Posterior vena cava (tissue), 2 donors: ENCODE measurements at regions not wholly inside any gene's neighbourhood (a gene's known extent, or its start where the extent isn't known, plus 50 kb on each side); places are given as distances from the start of the nearest gene placed in this dataset.
"Not testable (repeated sequence)": the region's sequence is repeated elsewhere in the genome, so short reads cannot be mapped to it uniquely, and the experiment has no call there.

ENCODE experiments used
- DNase-seq: peaks from one replicate; pipeline ENCODE4 v3.0.0-alpha.2; 2020; ENCODE audit warnings: low spot score
- intact Hi-C, 2 donors: fragments of 100-400 bp; cut with DNase I; formaldehyde crosslinking; loops; one replicate each; pipeline versions ENCODE4 v1.14.1 to v1.14.2; 2022 to 2023
- donor health status: DM: yes; HTN: yes; CAD: no.
- donor health status: DM: yes; HTN: yes; CAD: no.

- no peak for DNase-seq
- intact Hi-C loops, result loop anchor here in 1 of 2 donors (5.0 kb wide), 1 partner anchor 639 kb away; no protein-coding TSS in a partner anchor
Observed at GRCh38 chr1:188140958-188141357, 1312.2 kb downstream of the PLA2G4A start.

GRCh38 chr1:188154196-188154595 lies 1325.4 kb downstream of the PLA2G4A start:
- intact Hi-C loops, result no loop called here
- peak; percentile 60 for DNase-seq

GRCh38 chr1:188154761-188155160 lies 1326.0 kb downstream of the PLA2G4A start:
- intact Hi-C loops, result no loop called here
- no peak for DNase-seq

- no peak for DNase-seq
- intact Hi-C loops, result no loop called here
Observed at GRCh38 chr1:188155261-188155660, 1326.5 kb downstream of the PLA2G4A start.

GRCh38 chr1:188164459-188164858 lies 1335.7 kb downstream of the PLA2G4A start:
- intact Hi-C loops, result no loop called here
- no peak for DNase-seq

GRCh38 chr1:188166654-188167053 lies 1337.9 kb downstream of the PLA2G4A start:
- no peak for DNase-seq
- intact Hi-C loops, result no loop called here

GRCh38 chr1:188169971-188170370 lies 1341.2 kb downstream of the PLA2G4A start:
- intact Hi-C loops, result no loop called here
- no peak for DNase-seq

- DNase-seq, result no peak
- intact Hi-C loops, result no loop called here
Observed at GRCh38 chr1:188170411-188170810, 1341.7 kb downstream of the PLA2G4A start.

GRCh38 chr1:188170935-188171334 lies 1342.2 kb downstream of the PLA2G4A start:
- intact Hi-C loops, result no loop called here
- no peak for DNase-seq

GRCh38 chr1:188182063-188182462 lies 1353.3 kb downstream of the PLA2G4A start:
- intact Hi-C loops, DNase-seq: not testable (repeated sequence)

- no peak for DNase-seq
- intact Hi-C loops, result no loop called here
Observed at GRCh38 chr1:188188317-188188716, 1359.6 kb downstream of the PLA2G4A start.

- no peak for DNase-seq
- intact Hi-C loops, result no loop called here
Observed at GRCh38 chr1:188194916-188195315, 1366.2 kb downstream of the PLA2G4A start.

- DNase-seq, result no peak
- intact Hi-C loops, result no loop called here
Observed at GRCh38 chr1:188218289-188218688, 1389.5 kb downstream of the PLA2G4A start.

GRCh38 chr1:188220051-188220450 lies 1391.3 kb downstream of the PLA2G4A start:
- intact Hi-C loops, result no loop called here
- no peak for DNase-seq

GRCh38 chr1:188224263-188224662 lies 1395.5 kb downstream of the PLA2G4A start:
- DNase-seq, result no peak
- intact Hi-C loops, result no loop called here

- intact Hi-C loops, result no loop called here
- DNase-seq, result no peak
Observed at GRCh38 chr1:188225975-188226374, 1397.2 kb downstream of the PLA2G4A start.

GRCh38 chr1:188228623-188229022 lies 1399.9 kb downstream of the PLA2G4A start:
- intact Hi-C loops, result no loop called here

GRCh38 chr1:188237573-188238348 lies 1409.0 kb downstream of the PLA2G4A start:
- DNase-seq, result no peak
- intact Hi-C loops, result no loop called here

More at GRCh38 chr1:188228623-188229022, 1399.9 kb downstream of the PLA2G4A start:
- no peak for DNase-seq

GRCh38 chr1:188240772-188241406 lies 1412.1 kb downstream of the PLA2G4A start:
- intact Hi-C loops, result no loop called here
- DNase-seq, result no peak

GRCh38 chr1:188241629-188242028 lies 1412.9 kb downstream of the PLA2G4A start:
- intact Hi-C loops, result no loop called here
- DNase-seq, result no peak

GRCh38 chr1:188243456-188243855 lies 1414.7 kb downstream of the PLA2G4A start:
- DNase-seq, result no peak
- intact Hi-C loops, result no loop called here
